Astrocyte of the cerebellum (primary cell): ENCODE measurements at regions not wholly inside any gene's neighbourhood (a gene's known extent, or its start where the extent isn't known, plus 50 kb on each side); places are given as distances from the start of the nearest gene placed in this dataset.
"Not testable (repeated sequence)": the region's sequence is repeated elsewhere in the genome, so short reads cannot be mapped to it uniquely, and the experiment has no call there.

ENCODE experiments used
- DNase-seq: peaks from one replicate; pipeline ENCODE4 v3.0.0-alpha.2; 2011; ENCODE audit warnings: low read depth
- H3K4me3 ChIP-seq: 2 replicates; pipeline ENCODE4 v1.5.1; 2011; ENCODE audit warnings: mild to moderate bottlenecking, low read depth, low read length, moderate library complexity
- in situ Hi-C: cut with HindIII; loops from 2 replicates; pipeline ENCODE4 v1.10.0; 2017; ENCODE audit warnings: low sequenced_read_pairs
- TF ChIP-seq, protein P1 (sequence below): IDR thresholded peaks from 2 replicates; pipeline ENCODE4 v1.5.1; 2012; ENCODE audit warnings: low read length, low read depth, moderate library complexity, mild to moderate bottlenecking; ENCODE audit errors: missing control alignments

DNA sequence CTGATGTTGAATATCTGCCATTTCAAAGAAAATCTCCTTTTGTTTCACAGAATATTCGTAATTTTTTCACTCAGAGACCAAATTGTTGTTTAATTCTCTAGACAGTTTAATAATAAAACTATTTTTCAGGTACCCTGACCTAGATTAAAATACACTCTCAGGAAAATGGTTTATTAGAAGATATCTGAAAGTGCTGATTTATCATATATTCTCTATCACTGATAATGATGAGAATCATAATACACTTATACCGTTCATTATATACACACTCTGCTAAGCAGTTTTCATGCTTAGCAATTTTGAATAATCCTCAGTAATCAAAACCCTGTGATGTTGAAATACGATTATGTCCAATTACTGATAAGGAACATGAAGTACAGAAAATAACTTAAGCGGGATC, 772.9 kb upstream of the CRIM1 start:
- DNase-seq = no peak
- TF ChIP-seq, protein P1, sequence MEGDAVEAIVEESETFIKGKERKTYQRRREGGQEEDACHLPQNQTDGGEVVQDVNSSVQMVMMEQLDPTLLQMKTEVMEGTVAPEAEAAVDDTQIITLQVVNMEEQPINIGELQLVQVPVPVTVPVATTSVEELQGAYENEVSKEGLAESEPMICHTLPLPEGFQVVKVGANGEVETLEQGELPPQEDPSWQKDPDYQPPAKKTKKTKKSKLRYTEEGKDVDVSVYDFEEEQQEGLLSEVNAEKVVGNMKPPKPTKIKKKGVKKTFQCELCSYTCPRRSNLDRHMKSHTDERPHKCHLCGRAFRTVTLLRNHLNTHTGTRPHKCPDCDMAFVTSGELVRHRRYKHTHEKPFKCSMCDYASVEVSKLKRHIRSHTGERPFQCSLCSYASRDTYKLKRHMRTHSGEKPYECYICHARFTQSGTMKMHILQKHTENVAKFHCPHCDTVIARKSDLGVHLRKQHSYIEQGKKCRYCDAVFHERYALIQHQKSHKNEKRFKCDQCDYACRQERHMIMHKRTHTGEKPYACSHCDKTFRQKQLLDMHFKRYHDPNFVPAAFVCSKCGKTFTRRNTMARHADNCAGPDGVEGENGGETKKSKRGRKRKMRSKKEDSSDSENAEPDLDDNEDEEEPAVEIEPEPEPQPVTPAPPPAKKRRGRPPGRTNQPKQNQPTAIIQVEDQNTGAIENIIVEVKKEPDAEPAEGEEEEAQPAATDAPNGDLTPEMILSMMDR = no peak
- H3K4me3 ChIP-seq = no peak overlapping the region
- in situ Hi-C loops = no loop called here

DNA sequence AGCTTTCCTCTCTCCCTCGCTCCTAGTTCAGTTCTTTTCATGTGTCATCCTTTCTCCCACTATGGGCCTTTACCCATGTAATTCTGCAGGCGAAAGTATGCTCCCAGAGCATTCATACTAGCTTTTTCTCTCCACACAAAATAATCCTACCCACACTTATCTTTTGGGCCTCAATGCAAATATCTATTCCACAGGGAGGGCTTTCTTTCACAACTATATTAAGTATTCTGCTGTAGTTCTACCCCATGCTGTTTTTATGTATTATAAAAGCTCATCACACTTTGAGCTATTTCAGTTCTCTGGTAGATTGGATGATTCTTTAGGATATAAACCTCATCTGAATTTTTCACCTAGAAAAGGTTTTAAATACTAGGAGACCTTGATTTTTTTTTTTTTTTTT, 774.6 kb upstream of the CRIM1 start:
- TF ChIP-seq, protein P1 = no peak
- DNase-seq = no peak
- no peak overlapping the region for H3K4me3 ChIP-seq
- in situ Hi-C loops = no loop called here

DNA sequence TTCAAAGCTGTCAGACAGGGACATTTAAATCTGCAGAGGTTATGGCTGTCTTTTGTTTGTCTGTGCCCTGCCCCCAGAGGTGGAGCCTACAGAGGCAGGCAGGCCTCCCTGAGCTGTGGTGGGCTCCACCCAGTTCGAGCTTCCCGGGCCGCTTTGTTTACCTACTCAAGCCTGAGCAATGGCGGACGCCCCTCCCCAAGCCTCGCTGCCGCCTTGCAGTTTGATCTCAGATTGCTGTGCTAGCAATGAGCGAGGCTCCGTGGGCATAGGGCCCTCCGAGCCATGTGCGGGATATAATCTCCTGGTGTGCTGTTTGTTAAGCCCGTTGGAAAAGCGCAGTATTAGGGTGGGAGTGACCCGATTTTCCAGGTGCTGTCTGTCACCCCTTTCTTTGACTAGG, 787.0 kb upstream of the CRIM1 start:
- H3K4me3 ChIP-seq, DNase-seq, in situ Hi-C loops: not testable (repeated sequence)

DNA sequence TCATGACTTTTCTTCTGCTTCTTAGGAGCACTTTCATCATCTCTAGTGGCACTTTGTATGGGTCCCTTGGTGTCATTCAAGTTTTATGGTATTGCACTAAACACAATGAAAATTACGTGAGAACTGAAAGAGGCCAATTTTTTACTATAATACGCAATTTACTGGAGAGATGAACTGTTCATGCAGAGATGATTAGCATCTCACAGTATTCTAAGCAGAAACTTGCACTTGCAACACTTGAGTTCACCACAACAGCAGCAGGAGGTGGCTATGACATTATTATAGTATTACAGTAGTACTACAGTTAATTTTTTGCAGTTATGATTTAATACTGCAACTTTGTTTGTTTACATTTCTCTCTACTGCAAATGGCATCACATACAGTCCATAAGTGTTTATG, 793.1 kb upstream of the CRIM1 start:
- H3K4me3 ChIP-seq = no peak overlapping the region
- TF ChIP-seq, protein P1 = no peak
- in situ Hi-C loops = no loop called here
- DNase-seq = no peak

DNA sequence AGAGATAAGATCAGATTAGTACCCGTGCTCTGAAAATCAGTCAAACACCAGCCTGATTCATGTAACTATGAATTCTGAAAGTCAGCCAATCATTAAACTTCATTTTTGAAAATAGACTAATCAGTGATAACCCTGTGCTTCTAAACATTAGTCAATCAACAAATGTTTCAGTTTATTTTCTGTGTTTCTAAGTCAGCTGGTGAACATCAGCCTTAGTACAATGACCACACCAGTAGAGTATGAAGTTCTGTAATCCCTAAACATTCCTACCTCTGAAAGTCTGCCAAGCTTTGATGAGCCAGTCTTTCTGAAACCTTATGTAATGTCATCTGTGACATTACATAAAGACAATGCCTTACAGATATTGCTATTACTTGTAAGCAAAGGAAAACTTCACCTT, 807.4 kb upstream of the CRIM1 start:
- H3K4me3 ChIP-seq = no peak overlapping the region
- TF ChIP-seq, protein P1 = no peak
- no peak for DNase-seq
- in situ Hi-C loops = no loop called here

DNA sequence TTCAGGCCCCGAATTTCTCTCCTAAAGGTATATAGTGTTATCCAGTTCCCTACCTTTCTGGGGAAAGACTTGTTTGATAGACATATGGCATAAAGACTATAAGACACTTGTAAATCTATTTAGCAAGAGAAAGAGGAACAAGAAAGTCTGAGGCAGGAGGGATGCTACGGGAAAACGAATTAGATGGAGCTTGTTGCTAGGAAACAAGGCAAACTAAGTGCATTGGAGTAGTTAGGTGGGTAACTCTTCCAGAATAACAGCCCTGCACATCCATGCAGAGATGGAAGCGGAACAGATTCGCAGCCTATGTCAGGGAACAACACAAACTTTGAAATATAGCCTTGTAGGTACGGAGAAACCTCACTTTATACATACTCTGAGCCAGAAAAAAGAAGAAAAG, 810.3 kb upstream of the CRIM1 start:
- TF ChIP-seq, protein P1 = no peak
- H3K4me3 ChIP-seq = no peak overlapping the region
- in situ Hi-C loops = no loop called here
- no peak for DNase-seq

DNA sequence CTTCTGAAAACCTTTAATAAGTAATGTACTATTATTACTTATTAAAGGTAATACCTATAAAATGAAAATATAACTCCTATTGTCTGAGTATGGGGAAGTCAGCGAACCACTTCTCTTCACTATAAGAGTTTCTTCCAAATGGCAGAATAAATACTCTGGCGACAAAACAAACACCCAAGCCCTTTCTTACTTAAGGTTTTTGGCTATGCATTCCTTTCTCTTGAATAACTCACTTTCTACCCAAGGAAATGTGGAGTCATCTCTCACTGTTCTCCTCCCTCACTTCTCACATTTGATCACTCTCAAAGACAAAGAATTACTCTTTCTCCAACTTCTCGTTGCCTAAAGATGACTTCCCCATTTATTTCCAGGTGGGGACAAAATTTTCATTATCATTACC, 816.8 kb upstream of the CRIM1 start:
- TF ChIP-seq, protein P1 = no peak
- DNase-seq = no peak
- in situ Hi-C loops = no loop called here
- no peak overlapping the region for H3K4me3 ChIP-seq
